NT2/D1 (cell line): ENCODE measurements at regions not wholly inside any gene's neighbourhood (a gene's known extent, or its start where the extent isn't known, plus 50 kb on each side); places are given as distances from the start of the nearest gene placed in this dataset.

ENCODE experiments used
- SUZ12 ChIP-seq: IDR thresholded peaks from 2 replicates; pipeline ENCODE4 v1.6.1; 2011; ENCODE audit not compliant: insufficient read length, insufficient read depth; ENCODE audit errors: extremely low read depth
- YY1 ChIP-seq: IDR thresholded peaks from 2 replicates; pipeline ENCODE4 v1.6.1; 2011; ENCODE audit not compliant: insufficient read length, insufficient read depth
- ZNF274 ChIP-seq: IDR thresholded peaks from 2 replicates; pipeline ENCODE4 v1.6.1; 2011; ENCODE audit warnings: mild to moderate bottlenecking, low read depth, low read length

DNA sequence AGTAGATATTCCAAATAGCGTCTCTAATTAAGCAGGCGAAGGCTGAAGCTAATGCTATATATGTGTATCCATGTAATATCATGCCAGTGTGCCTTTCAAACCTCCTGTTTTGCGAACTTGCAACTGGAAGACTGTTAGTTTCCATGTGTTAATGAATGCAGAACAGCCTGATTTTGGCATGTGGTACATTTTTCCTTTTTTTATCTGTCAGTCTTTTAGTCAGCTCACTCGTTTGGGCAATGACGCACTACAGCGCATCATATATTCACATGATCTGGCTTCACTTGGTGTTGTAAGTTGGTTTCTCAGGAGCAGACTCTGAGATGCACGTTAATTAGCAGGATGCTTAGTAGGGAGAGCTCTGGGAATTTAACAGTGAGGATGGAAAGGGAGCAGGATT, 210.4 kb upstream of the CA10 start:
- TF ChIP-seq SUZ12: no peak
- TF ChIP-seq ZNF274: no peak
- TF ChIP-seq YY1: no peak
